ENCODE measurements at regions not wholly inside any gene's neighbourhood (a gene's known extent, or its start where the extent isn't known, plus 50 kb on each side); places are given as distances from the start of the nearest gene placed in this dataset.

- in situ Hi-C loops (cut with HindIII; ENCODE audit: extremely low pct_ligation_motif_present, low pct_unique_long_range_greater_than_20kb), result no loop called here
- H3K9ac ChIP-seq (ENCODE audit: insufficient read depth, low read depth, low read length), result no peak overlapping the region
- H3K36me3 ChIP-seq (replicated peaks in 1 of 2; ENCODE audit: control insufficient read depth in 1 of 2, insufficient read depth in 2 of 2, low read length in 2 of 2), result no peaks in the 10 kb centered on the region
- peaks cover 3 to 17% of the 10 kb centered on the region in 2 experiments; a peak in 3 of 5 replicates for H3K27me3 ChIP-seq (ENCODE audit: control insufficient read depth in 1 of 2, insufficient read depth in 2 of 2, low read length in 2 of 2)
- no peak for DNase-seq (ENCODE audit: low spot score)
- H3K4me3 ChIP-seq (replicated peaks in 1 of 3; ENCODE audit: insufficient read depth in 1 of 3, low read depth in 2 of 3, low read length in 3 of 3), result no peak overlapping the region
- ATAC-seq, result no peak
- H3K27ac ChIP-seq (ENCODE audit: extremely low read length, insufficient read depth, low read length), result no peak overlapping the region
- H4K20me1 ChIP-seq (ENCODE audit: insufficient read depth, low read length), result no peaks in the 10 kb centered on the region
- no peak overlapping the region for H3K4me2 ChIP-seq (ENCODE audit: low read depth, low read length)
- H3K4me1 ChIP-seq (ENCODE audit: insufficient read depth, low read length), result no peaks in the 10 kb centered on the region
- intact Hi-C loops (cut with micrococcal nuclease; ENCODE audit: unreplicated experiment), result no loop called here
- 39% methylated on average over 3 of the region's 3 CpGs for WGBS (ENCODE audit: low lambda C conversion rate)
- CTCF ChIA-PET (ENCODE audit: low intra/inter-chr PET ratio, low total read pairs), result no interaction called here
- no peak overlapping the region for H2AFZ ChIP-seq (ENCODE audit: low read length)
- POLR2A ChIA-PET, result no interaction called here
- TF ChIP-seq CREB1 (IDR thresholded peaks at IDR 0.05) (peak; percentile 77; the same call in 1 of the 2 replicates), CREB1 (CRISPR knock-in tag; IDR thresholded peaks at IDR 0.05) (no peak), FOXK2 (IDR thresholded peaks at IDR 0.05) (0 out of 2 replicates have a peak, but pooled peaks have one; percentile 9), HOXA3 (CRISPR knock-in tag; IDR thresholded peaks at IDR 0.05) (no peak), MNT (IDR thresholded peaks at IDR 0.05) (0 out of 2 replicates have a peak, but pooled peaks have one; percentile 25)
- TF ChIP-seq, protein P1, sequence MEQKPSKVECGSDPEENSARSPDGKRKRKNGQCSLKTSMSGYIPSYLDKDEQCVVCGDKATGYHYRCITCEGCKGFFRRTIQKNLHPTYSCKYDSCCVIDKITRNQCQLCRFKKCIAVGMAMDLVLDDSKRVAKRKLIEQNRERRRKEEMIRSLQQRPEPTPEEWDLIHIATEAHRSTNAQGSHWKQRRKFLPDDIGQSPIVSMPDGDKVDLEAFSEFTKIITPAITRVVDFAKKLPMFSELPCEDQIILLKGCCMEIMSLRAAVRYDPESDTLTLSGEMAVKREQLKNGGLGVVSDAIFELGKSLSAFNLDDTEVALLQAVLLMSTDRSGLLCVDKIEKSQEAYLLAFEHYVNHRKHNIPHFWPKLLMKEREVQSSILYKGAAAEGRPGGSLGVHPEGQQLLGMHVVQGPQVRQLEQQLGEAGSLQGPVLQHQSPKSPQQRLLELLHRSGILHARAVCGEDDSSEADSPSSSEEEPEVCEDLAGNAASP (CRISPR knock-in tag; IDR thresholded peaks at IDR 0.05; ENCODE audit: borderline replicate concordance), result no peak
- H3K9me3 ChIP-seq (ENCODE audit: low read length), result peaks cover 26% of the 10 kb centered on the region
- no TSS peak for BruUV-seq (replicated peaks)
- no peak for FAIRE-seq
- H3K79me2 ChIP-seq (ENCODE audit: insufficient read depth, low read length), result no peaks in the 10 kb centered on the region
Measured at GRCh38 chr20:48010623-48011022, 225.3 kb upstream of the SULF2 start.
